Spinal cord (tissue), 9 donors: ENCODE measurements at regions not wholly inside any gene's neighbourhood (a gene's known extent, or its start where the extent isn't known, plus 50 kb on each side); places are given as distances from the start of the nearest gene placed in this dataset.
A peak's percentile ranks its signal among the peaks of the same experiment; 100 is the strongest.

Experiments
- DNase-seq, 6 donors: peaks; one replicate each; pipeline versions ENCODE4 v3.0.0 to v3.0.0-alpha.2; 2013 to 2015; ENCODE audit warnings: low spot score in 6 of 6, low read depth in 4 of 6
- H3K27ac ChIP-seq: one replicate; pipeline ENCODE4 v1.5.1; 2013; ENCODE audit warnings: low read depth, low read length, control low read depth
- H3K27me3 ChIP-seq: one replicate; pipeline ENCODE4 v1.6.1; 2013; ENCODE audit warnings: low read length; ENCODE audit not compliant: control insufficient read depth, insufficient read depth
- H3K36me3 ChIP-seq: one replicate; pipeline ENCODE4 v1.6.1; 2013; ENCODE audit warnings: low read length; ENCODE audit not compliant: control insufficient read depth, insufficient read depth
- H3K4me1 ChIP-seq: one replicate; pipeline ENCODE4 v1.6.1; 2013; ENCODE audit warnings: low read length; ENCODE audit not compliant: control insufficient read depth, insufficient read depth
- H3K4me3 ChIP-seq: one replicate; pipeline ENCODE4 v1.5.1; 2013; ENCODE audit warnings: low read depth, low read length, control low read depth
- H3K9me3 ChIP-seq: one replicate; pipeline ENCODE4 v1.6.1; 2013; ENCODE audit warnings: low read length; ENCODE audit not compliant: control insufficient read depth, insufficient read depth
- WGBS: methylation state at CpG from one replicate; pipeline ENCODE4 v1.1.5; 2013; ENCODE audit warnings: missing lambda C conversion rate; ENCODE audit not compliant: insufficient coverage; 5-methylcytosine and 5-hydroxymethylcytosine counted together
- donor health status: healthy.

DNA sequence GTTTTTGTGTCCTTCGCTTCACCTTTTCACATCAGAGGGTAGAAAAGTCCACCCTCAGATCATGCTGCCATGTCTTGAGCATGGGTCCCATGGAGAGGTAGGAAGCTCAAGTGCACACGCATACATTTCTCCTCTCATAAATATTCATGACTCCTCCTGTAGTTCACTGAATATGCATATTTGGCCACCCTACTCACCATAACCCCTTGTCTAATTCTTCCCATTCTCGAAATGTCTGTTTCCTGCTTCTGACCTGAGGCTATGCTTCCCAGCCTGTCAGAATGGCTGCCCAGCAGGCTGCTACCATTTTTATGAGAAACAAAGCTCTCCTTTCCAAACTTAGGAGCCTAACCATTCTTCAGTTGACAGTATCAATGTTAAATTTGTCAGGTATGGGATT is 86.5 kb downstream of the ADRA2C start:
- peaks cover 13% of the 10 kb centered on the region for H3K4me1 ChIP-seq
- H3K27ac ChIP-seq: no peak overlapping the region
- WGBS: 20% methylated on average over 1 of the region's 3 CpGs
- DNase-seq: no peak
- H3K36me3 ChIP-seq: no peaks in the 10 kb centered on the region
- no peaks in the 10 kb centered on the region for H3K9me3 ChIP-seq
- H3K27me3 ChIP-seq: no peaks in the 10 kb centered on the region
- H3K4me3 ChIP-seq: no peak overlapping the region

DNA sequence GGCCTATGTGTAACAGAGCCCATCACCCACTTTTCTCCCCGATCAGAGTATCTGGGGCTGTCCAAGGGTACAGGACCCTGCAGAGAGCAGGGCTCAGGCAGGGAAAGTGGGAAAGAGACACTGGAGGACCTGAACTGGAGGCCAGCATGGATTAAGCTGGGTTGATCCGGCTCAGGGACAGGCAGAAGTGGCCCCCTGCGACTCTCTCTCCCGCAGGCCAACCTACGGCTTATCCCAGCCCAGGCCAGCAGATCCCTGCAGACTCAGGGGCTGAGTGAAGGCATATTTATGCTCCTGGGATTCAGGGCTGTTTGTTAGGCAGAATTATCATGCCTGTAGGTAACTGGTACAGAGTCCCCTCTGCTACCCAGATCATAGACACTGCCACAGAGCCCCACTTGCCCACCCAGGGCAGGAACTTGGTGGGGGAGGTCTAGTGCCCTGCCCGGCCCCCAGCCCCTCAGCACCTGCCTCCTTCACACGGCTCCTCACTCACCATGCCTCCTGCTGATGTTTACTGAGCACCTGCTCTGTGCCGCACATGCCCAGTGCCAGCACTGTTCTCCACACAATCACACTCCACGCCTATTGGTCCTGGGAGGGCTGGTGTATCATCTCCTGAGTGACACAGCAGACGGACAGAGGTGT is 87.3 kb downstream of the ADRA2C start:
- H3K9me3 ChIP-seq: no peaks in the 10 kb centered on the region
- H3K4me3 ChIP-seq: no peak overlapping the region
- DNase-seq: no peak
- no peak overlapping the region for H3K27ac ChIP-seq
- 66% methylated on average over 8 of the region's 10 CpGs for WGBS
- H3K27me3 ChIP-seq: no peaks in the 10 kb centered on the region
- H3K4me1 ChIP-seq: peaks cover 13% of the 10 kb centered on the region
- H3K36me3 ChIP-seq: no peaks in the 10 kb centered on the region

DNA sequence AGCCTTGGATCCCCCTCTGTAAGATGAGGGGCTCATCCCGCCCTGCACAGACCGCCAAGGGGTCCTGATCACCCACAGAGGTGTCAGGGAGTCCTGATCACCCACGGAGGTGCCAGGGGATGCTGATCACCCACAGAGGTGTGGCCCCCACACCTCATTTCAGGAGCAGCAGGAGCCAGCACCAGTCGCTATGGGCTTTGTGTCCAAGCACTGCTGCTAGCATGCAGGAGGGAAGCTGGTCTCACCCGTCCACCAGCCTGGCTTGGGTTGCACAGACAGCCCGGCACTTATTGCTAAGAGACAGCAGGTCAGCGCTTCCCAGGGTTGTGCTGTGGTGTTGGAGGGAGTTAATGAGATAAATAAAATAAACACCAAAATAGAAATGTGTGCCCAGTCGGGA is 88.5 kb downstream of the ADRA2C start:
- no peaks in the 10 kb centered on the region for H3K27me3 ChIP-seq
- WGBS: 67% methylated on average over 5 of the region's 8 CpGs
- peak in 1 of 6 donors; percentile 12 for DNase-seq

DNA sequence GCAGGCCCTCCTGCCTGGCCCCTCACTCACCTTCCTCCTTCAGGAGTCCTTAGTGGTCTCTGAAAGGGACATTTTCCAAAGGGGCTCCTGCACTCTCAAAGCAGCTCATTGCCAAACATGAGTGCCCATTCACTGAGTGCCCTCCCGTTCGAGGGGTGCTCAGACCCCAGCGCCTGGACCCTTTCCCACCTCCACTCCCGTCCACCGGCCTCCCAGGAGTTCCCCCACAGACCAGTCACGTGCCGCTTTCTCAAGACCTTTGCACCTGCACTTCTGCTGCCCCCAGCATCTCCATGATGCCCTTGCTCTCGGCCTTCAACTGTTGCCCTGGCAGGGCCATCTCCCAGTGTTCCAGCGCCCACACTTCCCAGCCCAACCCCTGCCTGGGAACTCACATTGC is 89.5 kb downstream of the ADRA2C start:
- Histone ChIP-seq H3K9me3 (no peaks in the 10 kb centered on the region), H3K27me3 (no peaks in the 10 kb centered on the region), H3K27ac (no peak overlapping the region), H3K4me3 (no peak overlapping the region), H3K36me3 (no peaks in the 10 kb centered on the region), H3K4me1 (peaks cover 13% of the 10 kb centered on the region)
- no peak for DNase-seq
- WGBS: 82% methylated on average over 9 of the region's 9 CpGs

More for the DNA sequence above, 88.5 kb downstream of the ADRA2C start:
- H3K9me3 ChIP-seq: no peaks in the 10 kb centered on the region
- H3K4me3 ChIP-seq: no peak overlapping the region
- no peak overlapping the region for H3K27ac ChIP-seq
- peaks cover 13% of the 10 kb centered on the region for H3K4me1 ChIP-seq
- H3K36me3 ChIP-seq: no peaks in the 10 kb centered on the region

DNA sequence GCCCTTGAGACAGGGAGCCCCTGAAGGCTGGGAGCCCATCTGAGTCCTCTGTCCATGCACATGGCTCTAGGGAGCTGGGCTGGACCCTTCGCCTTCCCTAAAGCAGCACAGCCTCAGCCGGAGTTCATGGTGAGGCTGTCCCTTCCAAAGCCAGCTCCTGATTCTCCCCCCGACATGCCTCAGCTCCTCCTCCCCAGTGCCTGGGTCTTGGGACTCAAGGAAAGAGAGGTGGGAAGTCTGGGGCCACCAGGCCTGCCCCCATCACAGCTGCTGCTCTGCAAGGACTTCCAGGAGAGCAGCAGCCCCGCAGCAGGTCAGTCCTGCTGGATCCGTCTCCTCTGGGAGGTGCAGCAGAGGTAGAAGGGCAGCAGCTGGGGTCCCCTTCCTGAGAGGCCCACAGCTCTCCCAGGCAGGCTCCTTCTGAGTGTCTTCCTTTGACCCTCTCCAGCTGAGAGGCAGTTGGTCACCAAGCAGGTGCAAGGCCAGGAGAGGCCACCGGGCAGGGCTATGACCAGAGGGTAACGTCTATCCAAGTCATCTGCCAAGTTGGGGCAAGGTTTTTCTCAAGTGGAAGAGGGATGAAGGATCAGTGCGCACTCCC is 90.5 kb downstream of the ADRA2C start:
- H3K4me1 ChIP-seq: peaks cover 5% of the 10 kb centered on the region
- 75% methylated on average over 5 of the region's 8 CpGs for WGBS
- no peak overlapping the region for H3K4me3 ChIP-seq
- DNase-seq: no peak
- H3K27ac ChIP-seq: no peak overlapping the region
- H3K27me3 ChIP-seq: no peaks in the 10 kb centered on the region
- no peaks in the 10 kb centered on the region for H3K9me3 ChIP-seq
- H3K36me3 ChIP-seq: no peaks in the 10 kb centered on the region

DNA sequence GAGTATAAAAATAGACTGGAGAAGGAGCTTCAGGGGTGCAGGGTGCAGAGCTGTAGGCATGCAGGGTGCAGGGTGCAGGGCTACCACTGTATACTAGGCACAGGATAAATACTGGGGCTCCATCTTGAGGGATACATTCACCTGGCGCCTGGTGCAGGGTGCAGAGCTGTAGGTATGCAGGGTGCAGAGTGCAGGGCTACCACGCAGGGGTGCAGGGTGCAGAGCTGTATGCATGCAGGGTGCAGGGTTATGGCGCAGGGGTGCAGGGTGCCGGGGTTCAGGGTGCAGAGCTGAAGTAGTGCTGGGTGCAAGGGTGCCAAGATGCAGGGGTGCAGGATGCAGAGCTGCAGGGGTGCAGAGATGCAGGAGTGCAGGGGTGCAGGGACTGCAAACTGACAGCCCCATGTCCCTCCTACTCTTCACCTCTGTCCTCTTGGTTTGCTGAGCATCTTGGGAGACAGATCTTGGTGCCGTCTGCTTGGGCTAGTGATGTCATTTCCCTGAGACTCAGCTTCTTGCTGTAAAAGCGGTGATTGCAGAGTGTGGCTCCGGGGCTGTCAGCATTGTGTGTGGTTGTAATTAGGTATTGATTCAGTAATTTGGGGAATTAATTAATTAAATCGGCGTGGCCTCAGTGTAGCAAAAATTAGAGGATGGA is 91.2 kb downstream of the ADRA2C start:
- Histone ChIP-seq H3K36me3 (no peaks in the 10 kb centered on the region), H3K27ac (no peak overlapping the region), H3K9me3 (no peaks in the 10 kb centered on the region), H3K27me3 (no peaks in the 10 kb centered on the region), H3K4me1 (peaks cover 6% of the 10 kb centered on the region), H3K4me3 (no peak overlapping the region)
- DNase-seq: peak in 1 of 6 donors; percentile 18
- WGBS: 67% methylated on average over 9 of the region's 9 CpGs

DNA sequence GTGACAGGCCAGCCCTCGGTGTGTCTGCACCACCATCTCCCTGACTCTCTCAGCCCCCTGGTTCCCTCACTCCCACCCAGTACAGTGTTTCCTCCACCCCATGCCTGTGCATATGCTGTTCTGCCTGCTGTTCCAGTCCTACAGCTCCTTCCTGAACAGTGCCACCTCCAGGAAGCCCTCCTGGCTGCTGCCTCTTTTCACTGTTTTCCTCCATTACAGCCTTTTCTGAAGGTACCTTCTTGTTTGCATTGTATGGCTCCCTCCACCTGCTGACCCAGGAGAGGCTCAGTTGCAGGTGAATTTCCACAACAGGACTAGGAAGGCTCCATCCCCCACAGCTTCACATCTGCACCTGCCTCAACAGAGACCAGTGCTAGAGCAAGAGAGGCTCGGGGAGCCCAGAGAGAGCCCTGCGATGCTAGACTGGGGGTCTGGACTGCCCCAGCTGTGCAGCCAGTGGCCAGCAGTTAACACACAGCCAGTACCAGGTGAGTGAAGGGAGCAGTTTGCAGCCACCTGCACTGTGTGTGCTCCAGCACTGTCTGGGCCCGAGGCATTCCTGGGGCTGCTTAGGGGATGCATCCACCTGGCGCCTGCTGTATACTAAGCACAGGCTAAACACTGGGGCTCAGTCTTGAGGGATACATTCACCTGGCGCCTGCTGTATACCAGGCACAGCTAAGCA is 92.0 kb downstream of the ADRA2C start:
- Histone ChIP-seq H3K9me3 (no peaks in the 10 kb centered on the region), H3K27me3 (peaks cover 2% of the 10 kb centered on the region), H3K36me3 (no peaks in the 10 kb centered on the region), H3K4me1 (peaks cover 10% of the 10 kb centered on the region), H3K4me3 (no peak overlapping the region), H3K27ac (no peak overlapping the region)
- 76% methylated on average over 6 of the region's 6 CpGs for WGBS
- no peak for DNase-seq

DNA sequence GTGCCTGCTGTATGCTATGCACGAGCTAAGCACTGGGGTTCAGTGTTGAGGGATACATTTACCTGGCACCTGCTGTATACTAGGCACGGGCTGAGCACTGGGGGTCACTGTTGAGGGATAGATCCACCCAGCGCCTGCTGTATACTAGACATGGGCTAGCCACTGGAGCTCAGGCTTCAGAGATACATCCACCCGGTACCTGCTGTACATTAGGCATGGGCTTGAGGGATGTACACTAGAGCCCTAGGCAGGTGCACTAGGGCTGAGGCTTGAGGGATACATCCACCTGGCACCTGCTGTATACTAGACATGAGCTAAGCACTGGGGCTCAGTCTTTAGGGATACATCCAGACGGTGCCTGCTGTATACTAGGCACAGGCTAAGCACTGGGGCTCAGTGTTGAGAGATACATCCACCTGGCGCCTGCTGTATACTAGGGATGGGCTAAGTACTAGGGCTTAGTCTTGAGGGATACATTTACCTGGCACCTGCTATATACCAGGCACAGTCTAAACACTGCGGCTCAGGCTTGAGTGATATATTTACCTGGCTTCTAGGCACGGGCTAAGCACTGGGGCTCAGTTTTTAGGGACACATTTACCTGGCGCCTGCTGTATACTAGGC is 92.7 kb downstream of the ADRA2C start:
- no peak overlapping the region for H3K27ac ChIP-seq

DNA sequence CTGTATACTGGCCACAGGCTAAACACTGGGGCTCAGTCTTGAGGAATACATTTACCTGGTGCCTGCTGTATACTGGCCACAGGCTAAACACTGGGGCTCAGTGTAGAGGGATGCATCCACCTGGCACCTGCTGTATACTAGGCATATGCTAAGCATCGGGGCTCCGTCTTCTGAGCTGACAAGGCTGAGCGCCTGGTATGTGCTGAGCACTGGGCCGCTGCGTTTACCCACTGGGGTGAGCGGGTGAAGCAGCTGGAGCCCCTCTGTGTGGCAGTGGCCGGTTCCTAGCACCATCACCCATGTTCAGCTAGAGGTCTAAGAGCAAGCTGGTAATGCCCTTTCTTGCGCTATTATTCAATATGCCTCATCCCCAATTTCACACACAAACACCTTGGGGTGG is 93.4 kb downstream of the ADRA2C start:
- H3K9me3 ChIP-seq: no peaks in the 10 kb centered on the region
- peaks cover 8% of the 10 kb centered on the region for H3K4me1 ChIP-seq
- H3K27me3 ChIP-seq: peaks cover 4% of the 10 kb centered on the region
- 97% methylated on average over 6 of the region's 8 CpGs for WGBS
- DNase-seq: no peak
- no peak overlapping the region for H3K27ac ChIP-seq
- H3K36me3 ChIP-seq: no peaks in the 10 kb centered on the region
- no peak overlapping the region for H3K4me3 ChIP-seq

More for the DNA sequence above, 92.7 kb downstream of the ADRA2C start:
- H3K27me3 ChIP-seq: peaks cover 3% of the 10 kb centered on the region
- WGBS: 78% methylated on average over 9 of the region's 9 CpGs
- no peaks in the 10 kb centered on the region for H3K36me3 ChIP-seq
- DNase-seq: no peak
- no peak overlapping the region for H3K4me3 ChIP-seq
- peaks cover 10% of the 10 kb centered on the region for H3K4me1 ChIP-seq
- no peaks in the 10 kb centered on the region for H3K9me3 ChIP-seq
